ENCODE measurements at regions not wholly inside any gene's neighbourhood (a gene's known extent, or its start where the extent isn't known, plus 50 kb on each side); places are given as distances from the start of the nearest gene placed in this dataset.

GRCh38 chr2:111243295-111243694 lies 122.6 kb downstream of the BCL2L11 start:
- Histone ChIP-seq H3K4me3 (ENCODE audit: low read depth in 2 of 2, low read length in 1 of 2) (no peak overlapping the region), H3F3A (replicated peaks; ENCODE audit: insufficient read depth) (peaks cover 3% of the 10 kb centered on the region), H3K4me1 (ENCODE audit: control insufficient read depth in 1 of 2, insufficient read depth in 2 of 2, low read depth in 1 of 2, low read length in 1 of 2) (no peaks in the 10 kb centered on the region), H3K36me3 (replicated peaks in 1 of 2; ENCODE audit: control insufficient read depth in 1 of 2, insufficient read depth in 2 of 2, low read length in 1 of 2) (peaks cover 0 to 37% of the 10 kb centered on the region in 2 experiments), H3K9me3 (no peaks in the 10 kb centered on the region), H3K27me3 (ENCODE audit: insufficient read depth) (no peaks in the 10 kb centered on the region), H3K4me2 (no peak overlapping the region), H3K79me2 (ENCODE audit: insufficient read depth) (peaks cover 14% of the 10 kb centered on the region; the same call in 1 of the 2 replicates), H2AFZ (ENCODE audit: low read depth) (no peak overlapping the region), H4K20me1 (ENCODE audit: insufficient read depth) (no peaks in the 10 kb centered on the region), H3K9me2 (no peaks in the 10 kb centered on the region), H3K9ac (no peak overlapping the region), H3K27ac (ENCODE audit: low read depth in 2 of 2, low read length in 1 of 2) (no peak overlapping the region)
- ChIA-PET CTCF (no interaction called here), POLR2A (no interaction called here)
- TF ChIP-seq USF1 (IDR thresholded peaks at IDR 0.05; ENCODE audit: borderline replicate concordance, low read depth), result no peak
- TF ChIP-seq ELF1 (IDR thresholded peaks at IDR 0.05), result no peak
- DNase-seq, result no peak

DNA sequence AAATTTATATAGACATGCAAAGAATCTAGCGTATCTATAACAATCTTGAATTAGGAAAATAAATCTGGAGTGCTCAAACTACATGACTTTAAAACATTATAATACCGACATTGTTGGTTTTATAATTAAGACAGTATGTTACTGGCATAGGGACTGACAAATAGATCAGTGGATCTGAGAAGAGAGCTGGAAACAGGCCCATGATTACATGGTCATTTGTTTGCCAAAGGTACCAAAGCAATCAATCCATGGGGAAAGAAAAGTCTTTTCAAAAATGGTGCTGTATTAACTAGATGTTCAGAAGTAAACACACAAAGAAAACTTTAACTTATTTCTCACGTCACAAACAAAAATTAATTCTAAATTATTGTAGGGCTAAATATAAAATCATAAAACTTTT lies 124.2 kb downstream of the BCL2L11 start:
- H3K4me2 ChIP-seq, result no peak overlapping the region
- no peaks in the 10 kb centered on the region for H3K9me2 ChIP-seq
- H2AFZ ChIP-seq (ENCODE audit: low read depth), result no peak overlapping the region
- H3K4me1 ChIP-seq (ENCODE audit: control insufficient read depth in 1 of 2, insufficient read depth in 2 of 2, low read depth in 1 of 2, low read length in 1 of 2), result no peaks in the 10 kb centered on the region
- 77% methylated on average over 3 of the region's 3 CpGs for WGBS (ENCODE audit: low lambda C conversion rate)
- ChIA-PET CTCF (no interaction called here), POLR2A (no interaction called here)
- H3K4me3 ChIP-seq (ENCODE audit: low read depth in 2 of 2, low read length in 1 of 2), result no peak overlapping the region
- H3K36me3 ChIP-seq (replicated peaks in 1 of 2; ENCODE audit: control insufficient read depth in 1 of 2, insufficient read depth in 2 of 2, low read length in 1 of 2), result peaks cover 0 to 32% of the 10 kb centered on the region in 2 experiments
- H3K9ac ChIP-seq, result no peak overlapping the region
- TF ChIP-seq, protein P1, sequence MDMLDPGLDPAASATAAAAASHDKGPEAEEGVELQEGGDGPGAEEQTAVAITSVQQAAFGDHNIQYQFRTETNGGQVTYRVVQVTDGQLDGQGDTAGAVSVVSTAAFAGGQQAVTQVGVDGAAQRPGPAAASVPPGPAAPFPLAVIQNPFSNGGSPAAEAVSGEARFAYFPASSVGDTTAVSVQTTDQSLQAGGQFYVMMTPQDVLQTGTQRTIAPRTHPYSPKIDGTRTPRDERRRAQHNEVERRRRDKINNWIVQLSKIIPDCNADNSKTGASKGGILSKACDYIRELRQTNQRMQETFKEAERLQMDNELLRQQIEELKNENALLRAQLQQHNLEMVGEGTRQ (IDR thresholded peaks at IDR 0.05; ENCODE audit: borderline replicate concordance, low read depth, low read length), result no peak
- no peak for TF ChIP-seq EZH2phosphoT487 (IDR thresholded peaks at IDR 0.05; ENCODE audit: borderline replicate concordance, low read depth)
- no peak for TF ChIP-seq GABPA (IDR thresholded peaks at IDR 0.05; ENCODE audit: low read depth)
- no peak for TF ChIP-seq USF1 (IDR thresholded peaks at IDR 0.05; ENCODE audit: borderline replicate concordance, low read depth)
- TF ChIP-seq SIN3A (IDR thresholded peaks at IDR 0.05; ENCODE audit: borderline replicate concordance, low read depth, low read length), result no peak
- no peak for DNase-seq
- H3K79me2 ChIP-seq (ENCODE audit: insufficient read depth), result peaks cover 14% of the 10 kb centered on the region; the same call in 1 of the 2 replicates
- no peaks in the 10 kb centered on the region for H3K27me3 ChIP-seq (ENCODE audit: insufficient read depth)
- no peaks in the 10 kb centered on the region for H4K20me1 ChIP-seq (ENCODE audit: insufficient read depth)
- no peak overlapping the region for H3K27ac ChIP-seq (ENCODE audit: low read depth in 2 of 2, low read length in 1 of 2)
- no peaks in the 10 kb centered on the region for H3K9me3 ChIP-seq
- peaks cover 3% of the 10 kb centered on the region for H3F3A ChIP-seq (replicated peaks; ENCODE audit: insufficient read depth)

- 94% methylated on average over 4 of the region's 4 CpGs for WGBS (ENCODE audit: low lambda C conversion rate)
Measured at GRCh38 chr2:111246620-111247061, 125.9 kb downstream of the BCL2L11 start.

More at GRCh38 chr2:111246620-111247061, 125.9 kb downstream of the BCL2L11 start:
- no peaks in the 10 kb centered on the region for H3K9me2 ChIP-seq
- no peaks in the 10 kb centered on the region for H3K27me3 ChIP-seq (ENCODE audit: insufficient read depth)
- no peak overlapping the region for H3K27ac ChIP-seq (ENCODE audit: low read depth in 2 of 2, low read length in 1 of 2)
- ChIA-PET CTCF (no interaction called here), POLR2A (no interaction called here)
- no peaks in the 10 kb centered on the region for H3K4me1 ChIP-seq (ENCODE audit: control insufficient read depth in 1 of 2, insufficient read depth in 2 of 2, low read depth in 1 of 2, low read length in 1 of 2)
- no peak for DNase-seq
- H3K9me3 ChIP-seq, result no peaks in the 10 kb centered on the region
- H4K20me1 ChIP-seq (ENCODE audit: insufficient read depth), result peaks cover 7% of the 10 kb centered on the region; the same call in 1 of the 2 replicates
- peaks cover 0 to 27% of the 10 kb centered on the region in 2 experiments for H3K36me3 ChIP-seq (replicated peaks in 1 of 2; ENCODE audit: control insufficient read depth in 1 of 2, insufficient read depth in 2 of 2, low read length in 1 of 2)
- no peak overlapping the region for H3K9ac ChIP-seq
- no peak overlapping the region for H3K4me2 ChIP-seq
- H3F3A ChIP-seq (replicated peaks; ENCODE audit: insufficient read depth), result peaks cover 3% of the 10 kb centered on the region
- TF ChIP-seq SIN3A (IDR thresholded peaks at IDR 0.05; ENCODE audit: borderline replicate concordance, low read depth, low read length) (no peak), FOXM1 (IDR thresholded peaks at IDR 0.05; ENCODE audit: low read depth) (no peak), RFX5 (IDR thresholded peaks at IDR 0.05; ENCODE audit: low read length) (no peak), FOSL2 (IDR thresholded peaks at IDR 0.05; ENCODE audit: borderline replicate concordance, low read depth) (no peak), NFIC (IDR thresholded peaks at IDR 0.05; ENCODE audit: borderline replicate concordance) (no peak), PBX3 (IDR thresholded peaks at IDR 0.05) (no peak), TAF1 (IDR thresholded peaks at IDR 0.05; ENCODE audit: borderline replicate concordance, low read depth, low read length) (no peak), TEAD4 (IDR thresholded peaks at IDR 0.05; ENCODE audit: borderline replicate concordance, insufficient read depth) (no peak), MEF2A (IDR thresholded peaks at IDR 0.05; ENCODE audit: borderline replicate concordance, low read depth) (no peak), FOXJ3 (CRISPR knock-in tag; IDR thresholded peaks at IDR 0.05) (no peak), SMC3 (IDR thresholded peaks at IDR 0.05; ENCODE audit: low read depth, low read length) (no peak)
- TF ChIP-seq, protein P2, sequence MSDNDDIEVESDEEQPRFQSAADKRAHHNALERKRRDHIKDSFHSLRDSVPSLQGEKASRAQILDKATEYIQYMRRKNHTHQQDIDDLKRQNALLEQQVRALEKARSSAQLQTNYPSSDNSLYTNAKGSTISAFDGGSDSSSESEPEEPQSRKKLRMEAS (IDR thresholded peaks at IDR 0.05; ENCODE audit: low read depth), result no peak
- no peak overlapping the region for H2AFZ ChIP-seq (ENCODE audit: low read depth)
- peaks cover 18% of the 10 kb centered on the region for H3K79me2 ChIP-seq (ENCODE audit: insufficient read depth)
- H3K4me3 ChIP-seq (ENCODE audit: low read depth in 2 of 2, low read length in 1 of 2), result no peak overlapping the region
